H1 (cell line): ENCODE measurements at regions not wholly inside any gene's neighbourhood (a gene's known extent, or its start where the extent isn't known, plus 50 kb on each side); places are given as distances from the start of the nearest gene placed in this dataset.

ENCODE experiments used
- CTCF ChIA-PET: fragments of 300-600 bp; sonication (Branson Sonifier 250); formaldehyde crosslinking; loops from one replicate; lab custom pipeline; 2021; ENCODE audit not compliant: partially characterized antibody; lab: Charles Lee
- POLR2A ChIA-PET: fragments of 300-600 bp; sonication (Branson Sonifier 250); formaldehyde crosslinking; loops from one replicate; lab custom pipeline; 2021; ENCODE audit warnings: inconsistent platforms; ENCODE audit not compliant: partially characterized antibody; lab: Charles Lee
- DNase-seq, 2 experiments: peaks; one replicate each; pipeline versions ENCODE4 v3.0.0 to v3.0.0-alpha.2; 2010 to 2022; ENCODE audit warnings: low spot score in 2 of 2, low read depth in 1 of 2, mixed read lengths in 1 of 2
- FAIRE-seq: peaks from 2 replicates; lab custom pipeline; 2011; peaks lifted over from hg19 to GRCh38; lab: Jason Lieb, UNC
- H2AFZ ChIP-seq: 2 replicates; pipeline ENCODE4 v1.8.1; 2012; ENCODE audit warnings: low read length, inconsistent platforms
- H2AK5ac ChIP-seq: 2 replicates; pipeline ENCODE4 v1.6.1; 2013; ENCODE audit warnings: low read depth, low read length
- H2BK120ac ChIP-seq: replicated peaks from 2 replicates; pipeline ENCODE3; 2013; ENCODE audit warnings: low read depth, low read length, inconsistent platforms
- H2BK12ac ChIP-seq: 2 replicates; pipeline ENCODE4 v1.6.1; 2013; ENCODE audit warnings: low read depth, low read length
- H2BK15ac ChIP-seq: 2 replicates; pipeline ENCODE4 v1.6.1; 2013; ENCODE audit warnings: low read length
- H2BK20ac ChIP-seq: 2 replicates; pipeline ENCODE4 v1.6.1; 2013; ENCODE audit warnings: low read length
- H2BK5ac ChIP-seq: 2 replicates; pipeline ENCODE4 v1.6.1; 2013; ENCODE audit warnings: low read depth, low read length
- H3K14ac ChIP-seq: 2 replicates; pipeline ENCODE4 v1.6.1; 2013; ENCODE audit warnings: inconsistent platforms; ENCODE audit not compliant: insufficient read length
- H3K18ac ChIP-seq: 2 replicates; pipeline ENCODE4 v1.6.1; 2013; ENCODE audit warnings: low read length; ENCODE audit errors: extremely low read depth
- H3K23ac ChIP-seq: 2 replicates; pipeline ENCODE4 v1.6.1; 2013; ENCODE audit warnings: inconsistent platforms; ENCODE audit not compliant: insufficient read length
- H3K23me2 ChIP-seq: 2 replicates; pipeline ENCODE4 v1.6.1; 2013; ENCODE audit warnings: low read depth, low read length
- H3K27ac ChIP-seq: 2 replicates; pipeline ENCODE4 v1.6.1; 2011; ENCODE audit warnings: low read depth, low read length, inconsistent platforms
- H3K27me3 ChIP-seq, 4 experiments: replicated peaks in 1 of 4; 1 replicate in 1 of 4; 2 replicates in 3 of 4; pipeline versions ENCODE4 v1.6.1 to v1.8.1; 2011 to 2013; ENCODE audit warnings: low read length in 3 of 4, mild to moderate bottlenecking in 3 of 4, inconsistent platforms in 2 of 4, mixed read lengths in 2 of 4, moderate library complexity in 1 of 4; ENCODE audit not compliant: control insufficient read depth in 3 of 4, insufficient read depth in 3 of 4; ENCODE audit errors: extremely low read depth in 1 of 4
- H3K36me3 ChIP-seq, 4 experiments: 2 replicates each; pipeline versions ENCODE4 v1.6.1 to v1.8.1; 2011 to 2013; ENCODE audit warnings: mild to moderate bottlenecking in 4 of 4, low read length in 3 of 4, moderate library complexity in 2 of 4, control low read depth in 1 of 4, inconsistent platforms in 1 of 4; ENCODE audit not compliant: insufficient read depth in 4 of 4, control insufficient read depth in 2 of 4
- H3K4ac ChIP-seq: replicated peaks from 2 replicates; pipeline ENCODE3; 2013; ENCODE audit warnings: low read length, low read depth, mixed read lengths, inconsistent platforms; ENCODE audit not compliant: insufficient read length
- H3K4me1 ChIP-seq, 4 experiments: replicated peaks in 1 of 4; 1 replicate in 1 of 4; 2 replicates in 3 of 4; pipeline versions ENCODE4 v1.6.1 to v1.8.1; 2011 to 2013; ENCODE audit warnings: low read length in 3 of 4, inconsistent platforms in 2 of 4, mixed read lengths in 1 of 4; ENCODE audit not compliant: insufficient read depth in 4 of 4, control insufficient read depth in 3 of 4
- H3K4me2 ChIP-seq, 2 experiments: 2 replicates each; pipeline versions ENCODE4 v1.6.1 to v1.8.1; 2011 to 2013; ENCODE audit warnings: low read depth in 2 of 2, low read length in 2 of 2, control low read depth in 1 of 2, inconsistent platforms in 1 of 2, mild to moderate bottlenecking in 1 of 2; ENCODE audit not compliant: insufficient read depth in 1 of 2
- H3K4me3 ChIP-seq, 4 experiments: fragments of 200-600, 300-600 bp in 1 of 4; sonication (generic), shearing (Covaris generic), sonication (Bioruptor Twin) in 1 of 4; 2 replicates each; pipeline versions ENCODE4 v1.5.1 to v1.8.1; 2011 to 2016; ENCODE audit warnings: low read length in 4 of 4, low read depth in 3 of 4, control low read depth in 2 of 4, inconsistent platforms in 2 of 4, mild to moderate bottlenecking in 2 of 4, mixed read lengths in 1 of 4, moderate library complexity in 1 of 4; ENCODE audit not compliant: insufficient read depth in 2 of 4; ENCODE audit errors: extremely low read depth in 1 of 4
- H3K56ac ChIP-seq: replicated peaks from 2 replicates; pipeline ENCODE3; 2013; ENCODE audit warnings: low read depth, mild to moderate bottlenecking, mixed read lengths, low read length, inconsistent platforms; ENCODE audit not compliant: insufficient read length
- H3K79me1 ChIP-seq: 2 replicates; pipeline ENCODE4 v1.6.1; 2013; ENCODE audit warnings: low read depth, low read length, control low read depth
- H3K79me2 ChIP-seq, 2 experiments: 2 replicates each; pipeline versions ENCODE4 v1.6.1 to v1.8.1; 2012 to 2013; ENCODE audit warnings: low read length in 2 of 2, mild to moderate bottlenecking in 2 of 2, inconsistent platforms in 1 of 2; ENCODE audit not compliant: insufficient read depth in 2 of 2, control insufficient read depth in 1 of 2
- H3K9ac ChIP-seq, 4 experiments: replicated peaks in 1 of 4; 1 replicate in 1 of 4; 2 replicates in 3 of 4; pipeline versions ENCODE4 v1.6.1 to v1.8.1; 2011 to 2013; ENCODE audit warnings: low read depth in 3 of 4, low read length in 3 of 4, control low read depth in 2 of 4, mild to moderate bottlenecking in 2 of 4, moderate library complexity in 2 of 4, inconsistent platforms in 1 of 4; ENCODE audit errors: extremely low read depth in 1 of 4
- H3K9me3 ChIP-seq, 2 experiments: 2 replicates each; pipeline versions ENCODE4 v1.6.1 to v1.8.1; 2012 to 2013; ENCODE audit warnings: mild to moderate bottlenecking in 2 of 2, moderate library complexity in 2 of 2, control low read depth in 1 of 2, inconsistent platforms in 1 of 2, low read depth in 1 of 2, low read length in 1 of 2, mixed read lengths in 1 of 2; ENCODE audit not compliant: insufficient read depth in 2 of 2
- H4K20me1 ChIP-seq, 2 experiments: replicated peaks in 1 of 2; 2 replicates each; pipeline versions ENCODE3 to v1.8.1; 2011 to 2013; ENCODE audit warnings: inconsistent platforms in 2 of 2, low read length in 2 of 2, mild to moderate bottlenecking in 1 of 2; ENCODE audit not compliant: insufficient read depth in 2 of 2, control insufficient read depth in 1 of 2
- H4K5ac ChIP-seq: 2 replicates; pipeline ENCODE4 v1.6.1; 2013; ENCODE audit warnings: low read length, low read depth, mixed read lengths, inconsistent platforms; ENCODE audit not compliant: insufficient read length
- H4K8ac ChIP-seq: 2 replicates; pipeline ENCODE4 v1.8.0; 2013; ENCODE audit warnings: mild to moderate bottlenecking, moderate library complexity, low read length, inconsistent platforms; ENCODE audit not compliant: insufficient read depth; ENCODE audit errors: extremely low read depth
- H4K91ac ChIP-seq: replicated peaks from 2 replicates; pipeline ENCODE3; 2013; ENCODE audit warnings: low read length, mixed read lengths, inconsistent platforms; ENCODE audit not compliant: insufficient read length
- POU5F1 ChIP-seq: IDR thresholded peaks from 2 replicates; pipeline ENCODE4 v1.6.1; 2011; ENCODE audit warnings: low read depth, mild to moderate bottlenecking, low read length, moderate library complexity
- SIN3A ChIP-seq, 2 experiments: IDR thresholded peaks in 1 of 2; conservative IDR thresholded peaks in 1 of 2; 2 replicates each; pipeline ENCODE4 v1.6.1; 2011 to 2012; ENCODE audit warnings: low read length in 2 of 2, improper control_type of control experiment in 1 of 2, low read depth in 1 of 2, mild to moderate bottlenecking in 1 of 2
- WGBS, 2 experiments: shearing (Covaris generic) in 1 of 2; methylation state at CpG; one replicate each; pipeline versions ENCODE4 v1.1.6 to v1.1.7; 2013 to 2015; ENCODE audit warnings: low lambda C conversion rate in 2 of 2, mixed read lengths in 2 of 2, inconsistent platforms in 1 of 2, low coverage in 1 of 2, missing lambda C conversion rate in 1 of 2; ENCODE audit not compliant: insufficient replicate concordance in 2 of 2, insufficient coverage in 1 of 2, insufficient read length in 1 of 2; ENCODE audit errors: extremely low coverage in 1 of 2, missing lambda C conversion rate in 1 of 2; 5-methylcytosine and 5-hydroxymethylcytosine counted together

- no peak overlapping the region for H2AFZ ChIP-seq
- no peak overlapping the region for H3K23ac ChIP-seq
- no peak overlapping the region for H3K27ac ChIP-seq
- no peak overlapping the region for H3K14ac ChIP-seq
- H3K79me1 ChIP-seq = no peaks in the 10 kb centered on the region
- H3K79me2 ChIP-seq = no peaks in the 10 kb centered on the region
- H4K5ac ChIP-seq = no peak overlapping the region
- H4K20me1 ChIP-seq = no peaks in the 10 kb centered on the region
- no peak overlapping the region for H2BK120ac ChIP-seq
- H3K18ac ChIP-seq = no peak overlapping the region
- H3K23me2 ChIP-seq = peaks cover 2% of the 10 kb centered on the region
- H2BK15ac ChIP-seq = no peak overlapping the region
- FAIRE-seq (no peak), DNase-seq (no peak)
- H2BK12ac ChIP-seq = no peak overlapping the region
- H2BK5ac ChIP-seq = no peak overlapping the region
- H4K91ac ChIP-seq = no peak overlapping the region
- CTCF ChIA-PET = no interaction called here
- POLR2A ChIA-PET = no interaction called here
- TF ChIP-seq POU5F1 (no peak), SIN3A (conservative IDR thresholded peaks at IDR 0.05 in 1 of 2, IDR thresholded peaks at IDR 0.05 in 1 of 2; ENCODE audit: low read depth in 1 of 2, low read length in 2 of 2) (no peak)
- H3K36me3 ChIP-seq = no peaks in the 10 kb centered on the region
- H3K4me1 ChIP-seq = peaks cover 0 to 4% (median 1%) of the 10 kb centered on the region in 4 experiments; a peak in 2 of 7 replicates
- H3K9ac ChIP-seq = no peak overlapping the region
- H2AK5ac ChIP-seq = no peak overlapping the region
- no peak overlapping the region for H3K4me3 ChIP-seq
- no peaks in the 10 kb centered on the region for H3K9me3 ChIP-seq
- no peak overlapping the region for H3K4me2 ChIP-seq
- no peak overlapping the region for H3K56ac ChIP-seq
- H3K4ac ChIP-seq = no peak overlapping the region
- no peak overlapping the region for H2BK20ac ChIP-seq
- 84% methylated on average over 2 of the region's 2 CpGs; no CpG with 5 or more reads in 1 of the 2 experiments for WGBS, 2 experiments
- no peak overlapping the region for H4K8ac ChIP-seq
- no peaks in the 10 kb centered on the region for H3K27me3 ChIP-seq
Observed at GRCh38 chr3:146780251-146780650, 175.1 kb upstream of the PLSCR5 start.
